HepG2 (cell line): ENCODE measurements at regions not wholly inside any gene's neighbourhood (a gene's known extent, or its start where the extent isn't known, plus 50 kb on each side); places are given as distances from the start of the nearest gene placed in this dataset.

Experiments
- BCLAF1 ChIP-seq: fragments of 450-650 bp; IDR thresholded peaks from 2 replicates; pipeline ENCODE4 v1.6.1; 2017; ENCODE audit warnings: mild to moderate bottlenecking
- CTCF ChIP-seq: sonication (generic); formaldehyde crosslinking; IDR thresholded peaks from 2 replicates; pipeline ENCODE4 v1.5.0; 2020; ENCODE audit warnings: mild to moderate bottlenecking, missing genetic modification reagents, moderate library complexity
- HINFP ChIP-seq: sonication (generic); formaldehyde crosslinking; IDR thresholded peaks from 2 replicates; pipeline ENCODE4 v1.4.0; 2020; ENCODE audit warnings: low read depth, mild to moderate bottlenecking, missing genetic modification reagents
- MEIS1 ChIP-seq: sonication (generic); formaldehyde crosslinking; IDR thresholded peaks from 2 replicates; pipeline ENCODE4 v1.9.0; 2021; ENCODE audit warnings: mild to moderate bottlenecking, missing genetic modification reagents, moderate library complexity, borderline replicate concordance
- NR2F1 ChIP-seq, 2 experiments: fragments of 450-650 bp in 1 of 2; formaldehyde crosslinking in 1 of 2; IDR thresholded peaks; 2 replicates each; pipeline versions ENCODE4 v1.5.0 to v1.6.1; 2016 to 2020; ENCODE audit warnings: mild to moderate bottlenecking in 1 of 2, missing compliant biosample characterization in 1 of 2, missing genetic modification reagents in 1 of 2, moderate library complexity in 1 of 2
- PLSCR1 ChIP-seq: sonication (generic); formaldehyde crosslinking; IDR thresholded peaks from 2 replicates; pipeline ENCODE4 v1.5.0; 2020; ENCODE audit warnings: missing genetic modification reagents, mild to moderate bottlenecking, borderline replicate concordance
- POLR2A ChIP-seq, 2 experiments: IDR thresholded peaks; 2 replicates each; pipeline ENCODE4 v1.6.1; 2011; ENCODE audit warnings: low read depth in 2 of 2, low read length in 2 of 2, mild to moderate bottlenecking in 1 of 2, moderate library complexity in 1 of 2; ENCODE audit not compliant: insufficient read depth in 1 of 2
- RNF2 ChIP-seq: fragments of 450-650 bp; conservative IDR thresholded peaks from 2 replicates; pipeline ENCODE4 v1.6.1; 2016; ENCODE audit warnings: low read depth
- ZGPAT ChIP-seq: IDR thresholded peaks from 2 replicates; pipeline ENCODE4 v1.6.1; 2016; ENCODE audit warnings: mild to moderate bottlenecking
- ZNF282 ChIP-seq: fragments of 450-650 bp; IDR thresholded peaks from 2 replicates; pipeline ENCODE4 v1.6.1; 2018; ENCODE audit not compliant: partially characterized antibody

- TF ChIP-seq MEIS1 (CRISPR knock-in tag): no peak
- TF ChIP-seq CTCF (CRISPR knock-in tag): no peak
- TF ChIP-seq NR2F1 (CRISPR knock-in tag; IDR thresholded peaks at IDR 0.05): no peak
- no peak for TF ChIP-seq ZGPAT (CRISPR knock-in tag)
- no peak for TF ChIP-seq POLR2A (IDR thresholded peaks at IDR 0.05; ENCODE audit: insufficient read depth in 1 of 2, low read depth in 2 of 2, low read length in 2 of 2)
- no peak for TF ChIP-seq HINFP (CRISPR knock-in tag)
- TF ChIP-seq RNF2: no peak
- TF ChIP-seq BCLAF1: no peak
- no peak for TF ChIP-seq PLSCR1 (CRISPR knock-in tag)
- TF ChIP-seq ZNF282: no peak
Measured at GRCh38 chr15:29632671-29633406, 189.4 kb downstream of the TJP1 start.
